GM18520 (cell line): ENCODE measurements at regions not wholly inside any gene's neighbourhood (a gene's known extent, or its start where the extent isn't known, plus 50 kb on each side); places are given as distances from the start of the nearest gene placed in this dataset.
"Not testable (repeated sequence)": the region's sequence is repeated elsewhere in the genome, so short reads cannot be mapped to it uniquely, and the experiment has no call there.

Experiments used
- ATAC-seq: cut with Tn5 transposase; IDR thresholded peaks from one replicate; pipeline ENCODE4 v1.9.1; 2021; ENCODE audit not compliant: unreplicated experiment

GRCh38 chr3:18693588-18694329 lies 268.6 kb upstream of the SATB1 start:
- not testable (repeated sequence) for ATAC-seq

- no peak for ATAC-seq
These were observed 262.1 kb upstream of the SATB1 start for GRCh38 chr3:18687286-18687685.

DNA sequence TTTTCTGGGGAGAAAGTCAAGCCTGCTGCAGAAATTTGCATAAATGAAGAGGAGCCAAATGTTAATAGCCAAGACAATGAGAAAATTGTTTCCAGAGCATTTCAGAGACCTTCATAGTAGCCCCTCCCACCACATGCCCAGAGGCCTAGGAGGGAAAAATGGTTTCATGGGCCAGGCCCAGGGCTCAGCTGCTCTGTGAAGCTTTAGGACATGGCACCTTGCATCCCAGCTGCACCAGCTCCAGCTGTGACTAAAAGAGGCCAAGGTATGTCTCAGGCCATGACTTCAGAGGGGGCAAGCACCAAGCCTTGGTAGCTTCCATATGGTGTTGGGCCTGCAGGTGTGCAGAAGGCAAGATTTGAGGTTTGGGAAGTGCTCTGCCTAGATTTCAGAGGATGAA lies 258.8 kb upstream of the SATB1 start:
- no peak for ATAC-seq

- ATAC-seq = no peak
These were observed 256.7 kb upstream of the SATB1 start for GRCh38 chr3:18681818-18682345.

- ATAC-seq = no peak
These were observed 255.6 kb upstream of the SATB1 start for GRCh38 chr3:18680758-18681157.

GRCh38 chr3:18679238-18679637 lies 254.1 kb upstream of the SATB1 start:
- no peak for ATAC-seq

DNA sequence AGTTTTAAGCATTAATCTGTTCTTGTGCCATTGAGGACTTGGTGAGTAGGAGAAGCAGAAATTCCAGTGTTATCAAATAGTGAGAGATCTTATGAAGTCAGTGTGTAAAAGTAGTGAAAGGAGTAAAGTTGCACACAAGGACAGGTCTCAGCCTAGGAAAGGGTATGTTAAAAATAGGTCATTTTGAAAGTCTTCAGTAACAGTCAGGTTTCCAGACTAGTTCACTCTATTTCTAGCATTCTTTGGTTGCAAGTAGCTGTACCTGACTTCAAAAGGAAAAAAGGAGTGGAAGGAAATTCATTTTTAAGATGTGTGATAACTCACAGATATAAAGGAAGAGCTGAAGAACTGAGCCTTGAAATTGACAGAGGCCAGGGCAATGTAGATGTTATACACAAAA lies 250.1 kb upstream of the SATB1 start:
- no peak for ATAC-seq

DNA sequence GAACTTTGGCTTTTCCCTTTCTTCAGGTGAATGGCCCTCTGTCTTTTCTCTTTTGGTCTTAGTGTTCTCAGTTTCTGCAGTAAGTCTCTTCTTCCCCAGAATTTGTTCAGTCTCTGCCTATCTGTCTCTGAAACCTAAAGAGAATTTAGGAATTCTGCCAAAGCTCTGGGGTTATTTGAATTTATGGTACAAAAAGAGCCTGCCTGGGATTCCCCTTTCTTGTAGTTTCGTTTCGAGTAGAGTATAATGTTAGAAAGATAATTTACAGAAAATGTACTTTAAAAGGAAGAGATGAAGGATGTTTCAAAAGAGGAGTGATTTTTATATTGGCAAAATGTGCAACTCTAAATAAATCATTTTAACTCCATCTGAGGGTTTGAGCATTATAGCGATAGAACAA lies 247.4 kb upstream of the SATB1 start:
- ATAC-seq = no peak

DNA sequence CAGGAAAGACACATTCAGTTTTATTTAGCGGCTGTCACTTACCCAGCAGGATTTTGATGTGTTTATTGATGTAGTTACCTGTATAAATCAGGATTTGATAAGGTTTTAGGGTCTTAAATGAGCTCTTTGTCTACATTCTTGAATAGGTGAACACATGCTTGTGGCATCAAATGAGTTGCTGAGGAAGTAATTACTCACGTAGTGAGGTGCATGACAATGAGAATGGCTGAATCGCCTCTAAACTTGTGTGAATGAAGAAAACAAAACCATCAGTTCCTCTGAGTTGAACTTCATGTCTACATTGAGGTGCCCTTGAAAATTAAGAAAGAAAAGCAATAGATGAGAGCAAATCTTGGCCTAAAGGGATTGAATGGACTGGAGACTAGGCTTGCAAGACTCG lies 245.6 kb upstream of the SATB1 start:
- ATAC-seq = no peak

- ATAC-seq = no peak
These were observed 244.2 kb upstream of the SATB1 start for GRCh38 chr3:18669374-18669773.

GRCh38 chr3:18667552-18667951 lies 242.4 kb upstream of the SATB1 start:
- ATAC-seq = no peak

DNA sequence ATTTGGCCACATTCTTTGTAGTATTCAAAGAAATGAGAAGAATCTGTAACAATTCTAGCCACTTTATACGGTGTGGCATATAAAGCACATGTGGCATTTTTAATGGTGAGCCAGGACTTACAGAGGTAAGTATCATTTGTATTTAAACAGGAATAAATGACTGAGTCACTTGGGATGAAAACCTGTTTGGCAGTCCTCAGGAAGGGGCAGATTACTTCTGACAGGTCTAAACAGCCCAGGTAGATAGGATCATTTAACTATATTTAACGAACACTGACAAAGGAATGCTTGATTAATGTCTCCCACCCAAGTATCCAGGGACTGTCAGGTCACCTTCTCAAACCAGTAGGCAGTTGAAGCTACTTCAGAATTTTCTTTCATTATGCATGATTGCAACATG lies 241.5 kb upstream of the SATB1 start:
- ATAC-seq = no peak

GRCh38 chr3:18660059-18660458 lies 234.9 kb upstream of the SATB1 start:
- ATAC-seq = no peak

- ATAC-seq = no peak
These were observed 233.0 kb upstream of the SATB1 start for GRCh38 chr3:18657858-18658820.

DNA sequence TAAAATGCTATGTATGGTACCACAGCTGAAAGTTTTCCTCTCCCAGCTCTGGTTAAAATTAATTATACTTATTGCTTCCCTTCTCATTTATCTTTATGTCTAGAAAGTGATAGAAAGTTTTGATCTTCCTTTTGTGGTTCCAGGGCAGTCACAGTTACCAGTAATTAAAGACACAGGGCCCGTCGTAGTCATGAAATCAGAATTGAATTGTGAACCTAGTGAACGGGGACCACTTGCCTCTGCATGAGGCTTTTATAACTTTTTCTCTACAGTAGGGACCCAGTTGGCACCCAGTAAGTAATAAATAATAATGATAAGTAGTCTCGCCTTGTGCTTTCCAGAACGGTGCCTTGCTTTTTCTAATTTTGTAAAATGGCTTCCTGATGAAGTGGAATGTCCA lies 231.7 kb upstream of the SATB1 start:
- no peak for ATAC-seq

GRCh38 chr3:18656410-18656809 lies 231.3 kb upstream of the SATB1 start:
- ATAC-seq = no peak

DNA sequence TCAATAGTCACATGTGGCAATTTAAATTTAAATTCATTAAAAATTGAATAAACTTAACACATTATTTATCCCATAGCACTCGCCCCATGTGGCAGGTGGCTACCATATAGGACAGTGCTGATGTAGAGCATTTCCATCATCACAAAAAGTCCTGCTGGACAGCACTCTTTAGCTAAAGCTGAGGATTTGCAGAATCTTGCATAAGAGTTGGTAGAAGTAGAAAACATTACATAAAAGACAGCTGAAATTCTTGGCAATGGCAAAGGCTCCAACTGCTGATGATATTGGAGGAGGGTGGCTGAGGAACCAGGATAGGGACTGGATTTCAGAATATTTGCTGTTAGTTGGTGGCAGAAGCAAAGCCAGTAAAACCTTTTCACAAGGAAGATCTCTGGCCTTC lies 230.7 kb upstream of the SATB1 start:
- no peak for ATAC-seq

GRCh38 chr3:18652781-18653180 lies 227.6 kb upstream of the SATB1 start:
- ATAC-seq = no peak

DNA sequence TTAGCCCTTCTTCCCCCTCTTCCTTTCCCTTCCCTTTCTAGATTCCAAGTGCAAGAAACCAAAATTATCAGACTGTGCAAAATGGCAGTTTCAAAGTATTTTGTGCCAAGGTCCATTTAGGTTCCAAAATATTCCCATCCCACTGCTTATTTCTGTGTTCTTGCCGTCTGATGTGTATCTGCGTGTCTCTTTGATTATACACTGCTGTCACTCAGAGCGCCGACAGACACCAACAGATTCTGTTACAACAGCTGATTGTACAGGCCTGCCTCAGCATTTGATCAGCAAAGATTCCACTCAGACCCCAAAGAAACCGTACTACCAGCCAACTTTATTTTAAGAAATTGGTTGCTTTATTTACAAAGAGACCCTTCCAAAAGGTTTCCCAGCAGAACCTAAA lies 225.6 kb upstream of the SATB1 start:
- ATAC-seq = no peak

- peak; percentile 82 for ATAC-seq
These were observed 224.7 kb upstream of the SATB1 start for GRCh38 chr3:18649666-18650363.

DNA sequence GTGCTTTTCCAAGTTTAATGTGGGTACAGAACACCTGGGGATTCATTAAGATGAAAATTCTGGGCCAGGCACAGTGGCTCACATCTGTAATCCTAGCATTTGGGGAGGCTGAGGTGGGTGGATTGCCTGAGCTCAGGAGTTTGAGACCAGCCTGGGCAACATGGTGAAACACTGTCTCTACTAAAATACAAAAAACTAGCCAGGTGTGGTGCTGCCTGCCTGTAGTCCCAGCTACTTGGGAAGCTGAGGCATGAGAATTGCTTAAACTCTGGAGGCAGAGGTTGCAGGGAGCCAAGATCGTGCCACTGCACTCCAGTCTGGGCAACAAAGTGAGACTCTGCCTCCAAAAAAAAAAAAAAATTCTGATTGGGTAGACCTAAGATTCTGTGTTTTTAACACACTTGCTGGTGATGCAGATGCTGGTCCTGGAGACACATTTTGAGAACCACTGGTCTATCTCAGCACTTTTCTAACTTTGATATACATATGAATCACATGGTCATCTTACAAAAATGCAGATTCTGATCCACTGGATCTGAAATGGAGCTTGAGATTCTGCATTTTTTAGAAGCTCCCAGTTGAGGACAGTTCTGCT lies 223.8 kb upstream of the SATB1 start:
- ATAC-seq = no peak
